Fibroblast of mammary gland (primary cell): ENCODE measurements at regions not wholly inside any gene's neighbourhood (a gene's known extent, or its start where the extent isn't known, plus 50 kb on each side); places are given as distances from the start of the nearest gene placed in this dataset.

Experiments
- DNase-seq: peaks from one replicate; pipeline ENCODE4 v3.0.0-alpha.2; 2010; ENCODE audit warnings: low read depth
- H3K4me3 ChIP-seq: 2 replicates; pipeline ENCODE4 v1.5.1; 2011; ENCODE audit warnings: low read depth, mild to moderate bottlenecking, low read length, moderate library complexity; ENCODE audit not compliant: control insufficient read depth
- TF ChIP-seq, protein P1 (sequence below): conservative IDR thresholded peaks from 2 replicates; pipeline ENCODE4 v1.5.1; 2011; ENCODE audit warnings: low read depth, low read length, inconsistent platforms; ENCODE audit not compliant: control insufficient read depth, insufficient read depth

- no peak for DNase-seq
- TF ChIP-seq, protein P1, sequence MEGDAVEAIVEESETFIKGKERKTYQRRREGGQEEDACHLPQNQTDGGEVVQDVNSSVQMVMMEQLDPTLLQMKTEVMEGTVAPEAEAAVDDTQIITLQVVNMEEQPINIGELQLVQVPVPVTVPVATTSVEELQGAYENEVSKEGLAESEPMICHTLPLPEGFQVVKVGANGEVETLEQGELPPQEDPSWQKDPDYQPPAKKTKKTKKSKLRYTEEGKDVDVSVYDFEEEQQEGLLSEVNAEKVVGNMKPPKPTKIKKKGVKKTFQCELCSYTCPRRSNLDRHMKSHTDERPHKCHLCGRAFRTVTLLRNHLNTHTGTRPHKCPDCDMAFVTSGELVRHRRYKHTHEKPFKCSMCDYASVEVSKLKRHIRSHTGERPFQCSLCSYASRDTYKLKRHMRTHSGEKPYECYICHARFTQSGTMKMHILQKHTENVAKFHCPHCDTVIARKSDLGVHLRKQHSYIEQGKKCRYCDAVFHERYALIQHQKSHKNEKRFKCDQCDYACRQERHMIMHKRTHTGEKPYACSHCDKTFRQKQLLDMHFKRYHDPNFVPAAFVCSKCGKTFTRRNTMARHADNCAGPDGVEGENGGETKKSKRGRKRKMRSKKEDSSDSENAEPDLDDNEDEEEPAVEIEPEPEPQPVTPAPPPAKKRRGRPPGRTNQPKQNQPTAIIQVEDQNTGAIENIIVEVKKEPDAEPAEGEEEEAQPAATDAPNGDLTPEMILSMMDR: no peak
- no peak overlapping the region for H3K4me3 ChIP-seq
Observed at GRCh38 chr6:155517294-155517693, 61.7 kb upstream of the NOX3 start.

GRCh38 chr6:155510879-155511278, 55.2 kb upstream of the NOX3 start:
- H3K4me3 ChIP-seq: no peak overlapping the region
- TF ChIP-seq, protein P1: no peak
- DNase-seq: no peak

DNA sequence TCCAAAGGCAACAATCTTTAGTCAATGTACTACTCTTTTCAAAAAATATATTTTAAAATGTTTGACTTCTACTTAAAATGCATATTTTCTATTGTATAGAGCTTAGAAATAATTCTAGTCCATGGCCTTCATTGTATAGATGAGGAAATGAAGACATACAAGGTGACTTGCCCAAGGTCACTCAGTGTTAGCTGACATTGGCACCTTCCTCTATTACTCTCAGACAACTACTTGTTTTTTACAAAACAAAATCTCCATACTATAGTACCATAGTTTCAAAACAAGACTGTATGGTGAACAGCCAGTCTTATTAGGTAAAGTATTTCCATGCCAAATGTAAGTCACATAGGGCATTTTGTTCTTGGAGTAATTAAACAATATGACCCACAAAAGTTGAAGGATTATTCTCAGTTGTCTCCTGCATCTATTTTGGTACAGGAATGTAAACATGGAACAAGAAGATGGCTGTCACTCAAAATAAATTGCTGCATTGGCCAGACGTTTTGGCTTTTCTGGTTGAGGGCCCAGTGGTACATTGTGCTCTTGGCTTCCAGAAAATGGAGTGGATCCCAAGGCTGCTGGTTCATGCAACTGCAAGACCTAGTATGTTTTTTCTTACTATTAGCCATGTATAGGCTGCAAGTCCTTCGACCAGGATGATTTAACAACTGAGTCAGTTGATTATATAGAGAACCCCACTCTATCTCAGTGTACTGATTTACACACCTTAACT, 54.3 kb upstream of the NOX3 start:
- TF ChIP-seq, protein P1: no peak
- H3K4me3 ChIP-seq: no peak overlapping the region

DNA sequence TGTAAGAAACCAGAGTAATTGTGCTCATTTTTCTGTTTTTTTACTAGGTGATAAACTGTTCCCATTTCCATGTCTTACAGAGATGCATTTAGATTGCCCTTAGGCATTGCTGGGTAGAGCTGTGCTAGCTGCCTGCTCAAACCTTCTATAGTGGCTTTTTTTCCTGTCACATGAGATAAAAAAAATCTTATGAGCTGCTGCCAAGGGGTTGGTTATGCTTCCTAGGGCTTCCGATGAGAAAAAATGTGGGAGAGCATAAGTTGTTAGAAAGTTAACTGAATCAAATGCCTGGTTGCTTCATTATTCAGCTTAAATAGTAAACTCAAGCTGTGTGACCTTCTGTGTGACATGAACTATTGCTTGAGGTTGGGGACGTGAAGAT, 50.0 kb upstream of the NOX3 start:
- no peak overlapping the region for H3K4me3 ChIP-seq
- TF ChIP-seq, protein P1: no peak
- no peak for DNase-seq

More for the DNA sequence above, 54.3 kb upstream of the NOX3 start:
- DNase-seq: no peak
